GM12878 (cell line): ENCODE measurements at regions not wholly inside any gene's neighbourhood (a gene's known extent, or its start where the extent isn't known, plus 50 kb on each side); places are given as distances from the start of the nearest gene placed in this dataset.

Source experiments
- ATAC-seq: fragments of 200-7000 bp; cut with Tn5 transposase; 3 replicates; pipeline ENCODE4 v1.9.1; 2020; ENCODE audit warnings: mild to moderate bottlenecking, moderate library complexity
- BruUV-seq: library from RNA; stranded (reverse); fragments of 400-500 nt; replicated peaks from 2 replicates; lab custom pipeline; 2021; lab: Mats Ljungman, UMichigan
- CTCF ChIA-PET: fragments of 300-600 bp; sonication (Branson Sonifier 250); formaldehyde crosslinking; extraction: SDS; loops from one replicate; lab custom pipeline; 2021; ENCODE audit warnings: inconsistent platforms; lab: Yijun Ruan, JAX
- POLR2A ChIA-PET: fragments of 350-600 bp; formaldehyde crosslinking; extraction: SDS; loops from one replicate; lab custom pipeline; 2021; ENCODE audit warnings: inconsistent platforms; lab: Charles Lee
- RAD21 ChIA-PET: fragments of 300-600 bp; sonication (Branson Sonifier 250); formaldehyde crosslinking; loops from one replicate; lab custom pipeline; 2023; ENCODE audit warnings: antibody characterized with exemption; ENCODE audit not compliant: unreplicated experiment; lab: Charles Lee
- SMC1A ChIA-PET: fragments of 300-600 bp; sonication (Branson Sonifier 250); formaldehyde crosslinking; loops from one replicate; lab custom pipeline; 2023; ENCODE audit not compliant: unreplicated experiment, uncharacterized antibody; lab: Charles Lee
- DNase-seq: peaks from one replicate; pipeline ENCODE4 v3.0.0-alpha.2; 2011; ENCODE audit warnings: low read depth, low spot score
- FAIRE-seq: peaks from 3 replicates; lab custom pipeline; 2011; peaks lifted over from hg19 to GRCh38; lab: Jason Lieb, UNC
- H2AFZ ChIP-seq: 2 replicates; pipeline ENCODE4 v1.6.0; 2011; ENCODE audit warnings: low read depth, low read length, control low read depth; ENCODE audit not compliant: control insufficient read depth
- H3K27ac ChIP-seq: 2 replicates; pipeline ENCODE4 v1.5.1; 2011; ENCODE audit warnings: control low read depth; ENCODE audit not compliant: control insufficient read depth, insufficient read depth
- H3K27me3 ChIP-seq, 2 experiments: replicated peaks in 1 of 2; 2 replicates each; pipeline versions ENCODE4 v1.6.0 to v1.6.1; 2011; ENCODE audit warnings: low read length in 1 of 2; ENCODE audit not compliant: control insufficient read depth in 2 of 2, insufficient read depth in 2 of 2
- H3K36me3 ChIP-seq, 2 experiments: 2 replicates each; pipeline ENCODE4 v1.5.1; 2011; ENCODE audit warnings: low read length in 1 of 2; ENCODE audit not compliant: control insufficient read depth in 2 of 2, insufficient read depth in 2 of 2
- H3K4me1 ChIP-seq: 2 replicates; pipeline ENCODE4 v1.6.1; 2011; ENCODE audit warnings: mild to moderate bottlenecking, low read length, moderate library complexity, mixed read lengths; ENCODE audit not compliant: control insufficient read depth, insufficient read depth
- H3K4me2 ChIP-seq: 2 replicates; pipeline ENCODE4 v1.6.0; 2011; ENCODE audit warnings: control low read depth; ENCODE audit not compliant: control insufficient read depth, insufficient read depth
- H3K4me3 ChIP-seq: fragments of 200-600 bp; sonication (generic); 2 replicates; pipeline ENCODE4 v1.5.1; 2016
- H3K79me2 ChIP-seq: 2 replicates; pipeline ENCODE4 v1.6.0; 2011; ENCODE audit warnings: low read length; ENCODE audit not compliant: control insufficient read depth, insufficient read depth
- H3K9ac ChIP-seq: 2 replicates; pipeline ENCODE4 v1.8.0; 2011; ENCODE audit warnings: low read length, control low read depth, mixed read lengths; ENCODE audit not compliant: control insufficient read depth, insufficient read depth
- H3K9me3 ChIP-seq: replicated peaks from 3 replicates; pipeline ENCODE4 v1.5.1; 2011; ENCODE audit warnings: mild to moderate bottlenecking, low read length; ENCODE audit not compliant: control insufficient read depth, insufficient read depth
- H4K20me1 ChIP-seq: 2 replicates; pipeline ENCODE4 v1.6.0; 2011; ENCODE audit not compliant: control insufficient read depth, insufficient read depth
- CHD1 ChIP-seq: IDR thresholded peaks from 2 replicates; pipeline ENCODE4 v1.6.1; 2012; ENCODE audit warnings: low read depth, low read length, improper control_type of control experiment
- ETV6 ChIP-seq, 2 experiments: fragments of 450-650 bp in 1 of 2; IDR thresholded peaks in 1 of 2; conservative IDR thresholded peaks in 1 of 2; 2 replicates each; pipeline ENCODE4 v1.6.1; 2014; ENCODE audit warnings: antibody characterized with exemption in 1 of 2, borderline replicate concordance in 1 of 2, low read depth in 1 of 2, mild to moderate bottlenecking in 1 of 2, moderate library complexity in 1 of 2
- RAD51 ChIP-seq: fragments of 450-650 bp; IDR thresholded peaks from 2 replicates; pipeline ENCODE4 v1.6.1; 2016; ENCODE audit warnings: moderate library complexity, mild to moderate bottlenecking, inconsistent platforms
- ZBTB11 ChIP-seq: fragments of 450-650 bp; formaldehyde crosslinking; IDR thresholded peaks from 2 replicates; pipeline ENCODE4 v1.5.0; 2022; ENCODE audit warnings: mild to moderate bottlenecking, missing genetic modification characterization
- WGBS: methylation state at CpG from one replicate; pipeline ENCODE4 v1.1.6; 2016; ENCODE audit warnings: low lambda C conversion rate; ENCODE audit not compliant: insufficient replicate concordance, insufficient coverage; ENCODE audit errors: missing lambda C conversion rate; 5-methylcytosine and 5-hydroxymethylcytosine counted together
- in situ Hi-C: fragments of 300-500 bp; cut with MboI; formaldehyde crosslinking; loops from 9 replicates; pipeline ENCODE4 v1.14.3; 2018; ENCODE audit warnings: mixed read lengths
- intact Hi-C: fragments of 100-400 bp; cut with micrococcal nuclease; formaldehyde crosslinking; loops from one replicate; pipeline ENCODE4 v1.14.2; 2022; ENCODE audit not compliant: unreplicated experiment

- TF ChIP-seq ZBTB11 (CRISPR knock-in tag) (no peak), ETV6 (conservative IDR thresholded peaks at IDR 0.05 in 1 of 2, IDR thresholded peaks at IDR 0.05 in 1 of 2; ENCODE audit: borderline replicate concordance in 1 of 2, low read depth in 1 of 2) (no peak), RAD51 (no peak)
Measured at GRCh38 chr22:34800260-34800980, 265.5 kb upstream of the ISX start (continued).

DNA sequence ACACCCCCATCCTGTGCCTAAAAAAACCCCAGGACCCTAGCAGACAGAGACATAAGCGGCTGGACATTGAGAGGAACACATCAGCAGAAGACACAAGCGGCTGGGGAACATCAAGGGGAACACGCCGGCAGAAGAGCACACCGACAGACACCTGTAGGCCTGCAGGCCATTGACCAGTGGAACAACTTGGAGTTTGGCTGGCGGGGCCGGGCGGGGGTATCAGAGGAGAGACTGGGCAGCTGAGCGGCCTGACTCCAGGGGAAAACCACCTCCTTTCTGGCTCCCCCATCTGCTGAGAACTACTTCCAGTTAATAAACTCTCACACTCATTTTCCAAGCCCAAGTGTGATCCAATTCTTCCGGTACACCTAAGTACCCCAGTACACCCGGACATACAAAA, 264.7 kb upstream of the ISX start:
- POLR2A ChIA-PET: no interaction called here
- Histone ChIP-seq H2AFZ (no peak overlapping the region), H3K27ac (no peak overlapping the region), H3K4me1 (no peaks in the 10 kb centered on the region), H4K20me1 (no peaks in the 10 kb centered on the region), H3K9ac (no peak overlapping the region), H3K36me3 (no peaks in the 10 kb centered on the region), H3K79me2 (no peaks in the 10 kb centered on the region), H3K4me2 (no peak overlapping the region), H3K9me3 (no peaks in the 10 kb centered on the region), H3K27me3 (peaks cover 0 to 2% of the 10 kb centered on the region in 2 experiments; a peak in 1 of 4 replicates), H3K4me3 (no peak overlapping the region)
- no peak for TF ChIP-seq CHD1
- DNase-seq: no peak
- ATAC-seq: no peak
- RAD21 ChIA-PET: no interaction called here
- WGBS: 55% methylated on average over 11 of the region's 11 CpGs
- SMC1A ChIA-PET: no interaction called here
- BruUV-seq: no TSS peak
- intact Hi-C loops (loop anchor here (5.0 kb wide), 1 partner anchor 221 kb away; no protein-coding TSS in a partner anchor), in situ Hi-C loops (loop anchor here (10.0 kb wide), 1 partner anchor 354 kb away; no protein-coding TSS in a partner anchor)
- FAIRE-seq: no peak
- CTCF ChIA-PET: interaction anchor here (0.8 kb wide), 1 partner anchor 87 kb away, joined by 3 read pairs; no protein-coding TSS in a partner anchor
